ENCODE measurements at regions not wholly inside any gene's neighbourhood (a gene's known extent, or its start where the extent isn't known, plus 50 kb on each side); places are given as distances from the start of the nearest gene placed in this dataset.

- no peaks in the 10 kb centered on the region for H3K4me1 ChIP-seq (ENCODE audit: control insufficient read depth, insufficient read depth, low read length)
- no peak overlapping the region for H3K27ac ChIP-seq (ENCODE audit: low read length)
- no peaks in the 10 kb centered on the region for H3K27me3 ChIP-seq (ENCODE audit: control insufficient read depth, insufficient read depth, low read length)
- H3K9me3 ChIP-seq (ENCODE audit: control insufficient read depth, insufficient read depth, low read depth, low read length), result no peaks in the 10 kb centered on the region
- in situ Hi-C loops (cut with HindIII; ENCODE audit: low pct_unique_long_range_greater_than_20kb, low sequenced_read_pairs) (no loop called here), intact Hi-C loops (cut with micrococcal nuclease; ENCODE audit: unreplicated experiment) (no loop called here)
- H3K36me3 ChIP-seq (ENCODE audit: control insufficient read depth, insufficient read depth, low read length), result no peaks in the 10 kb centered on the region
- no TSS peak for BruUV-seq (replicated peaks)
- TF ChIP-seq CTCF (IDR thresholded peaks at IDR 0.05), result no peak
- no peak for TF ChIP-seq SIN3A (IDR thresholded peaks at IDR 0.05; ENCODE audit: borderline replicate concordance, insufficient read depth, low read depth, low read length)
- TF ChIP-seq TCF7L2 (IDR thresholded peaks at IDR 0.05; ENCODE audit: low read depth, low read length), result no peak
- TF ChIP-seq POLR2AphosphoS5 (IDR thresholded peaks at IDR 0.05; ENCODE audit: low read depth, low read length), result no peak
- no peak for TF ChIP-seq REST (IDR thresholded peaks at IDR 0.05; ENCODE audit: insufficient read depth in 1 of 2, low read depth in 2 of 2, low read length in 1 of 2)
- ATAC-seq, result no peak
- POLR2A ChIA-PET, result no interaction called here
- H3K4me3 ChIP-seq (ENCODE audit: low read depth in 2 of 2, low read length in 2 of 2), result no peak overlapping the region
- CTCF ChIA-PET, result no interaction called here
- no peak for DNase-seq (ENCODE audit: low read depth, low spot score)
Observed at GRCh38 chr16:80300456-80300855, 240.3 kb upstream of the DYNLRB2 start.

- in situ Hi-C loops (cut with HindIII; ENCODE audit: low pct_unique_long_range_greater_than_20kb, low sequenced_read_pairs), result no loop called here
- H3K4me3 ChIP-seq (ENCODE audit: low read depth in 2 of 2, low read length in 2 of 2), result no peak overlapping the region
- DNase-seq (ENCODE audit: low read depth, low spot score) (no peak), ATAC-seq (no peak)
- no peak overlapping the region for H3K27ac ChIP-seq (ENCODE audit: low read length)
- no peak for TF ChIP-seq REST (IDR thresholded peaks at IDR 0.05; ENCODE audit: insufficient read depth in 1 of 2, low read depth in 2 of 2, low read length in 1 of 2)
- TF ChIP-seq SIN3A (IDR thresholded peaks at IDR 0.05; ENCODE audit: borderline replicate concordance, insufficient read depth, low read depth, low read length), result no peak
- TF ChIP-seq POLR2AphosphoS5 (IDR thresholded peaks at IDR 0.05; ENCODE audit: low read depth, low read length), result no peak
- TF ChIP-seq TCF7L2 (IDR thresholded peaks at IDR 0.05; ENCODE audit: low read depth, low read length), result no peak
- no peak for TF ChIP-seq CTCF (IDR thresholded peaks at IDR 0.05)
- BruUV-seq (replicated peaks), result no TSS peak
- H3K36me3 ChIP-seq (ENCODE audit: control insufficient read depth, insufficient read depth, low read length), result no peaks in the 10 kb centered on the region
- ChIA-PET POLR2A (no interaction called here), CTCF (no interaction called here)
- no peaks in the 10 kb centered on the region for H3K27me3 ChIP-seq (ENCODE audit: control insufficient read depth, insufficient read depth, low read length)
- intact Hi-C loops (cut with micrococcal nuclease; ENCODE audit: unreplicated experiment), result no loop called here
- no peaks in the 10 kb centered on the region for H3K9me3 ChIP-seq (ENCODE audit: control insufficient read depth, insufficient read depth, low read depth, low read length)
- no peaks in the 10 kb centered on the region for H3K4me1 ChIP-seq (ENCODE audit: control insufficient read depth, insufficient read depth, low read length)
Observed at GRCh38 chr16:80299416-80299815, 241.4 kb upstream of the DYNLRB2 start.
